Endothelial cell of umbilical vein (primary cell): ENCODE measurements at regions not wholly inside any gene's neighbourhood (a gene's known extent, or its start where the extent isn't known, plus 50 kb on each side); places are given as distances from the start of the nearest gene placed in this dataset.

Experiments
- BruUV-seq: library from RNA; stranded (reverse); fragments of 400-500 nt; replicated peaks from 2 replicates; lab custom pipeline; 2021; lab: Mats Ljungman, UMichigan
- CTCF ChIA-PET: fragments of 300-600, 350-600 bp; sonication (Branson Sonifier 250); formaldehyde crosslinking; loops from one replicate; lab custom pipeline; 2021; ENCODE audit warnings: antibody characterized with exemption, inconsistent platforms; lab: Charles Lee
- POLR2A ChIA-PET: fragments of 300-600, 350-600 bp; sonication (Branson Sonifier 250); formaldehyde crosslinking; loops from one replicate; lab custom pipeline; 2021; ENCODE audit warnings: antibody characterized with exemption, inconsistent platforms; lab: Charles Lee
- DNase-seq: peaks from one replicate; pipeline ENCODE4 v3.0.0-alpha.2; 2011; ENCODE audit warnings: low read depth, low spot score
- FAIRE-seq: peaks from 2 replicates; lab custom pipeline; 2011; peaks lifted over from hg19 to GRCh38; lab: Jason Lieb, UNC
- H2AFZ ChIP-seq: 2 replicates; pipeline ENCODE4 v1.6.0; 2012; ENCODE audit warnings: low read depth, low read length, control low read depth, inconsistent platforms
- H3K27ac ChIP-seq: 2 replicates; pipeline ENCODE4 v1.5.1; 2011; ENCODE audit warnings: low read depth, mild to moderate bottlenecking, control low read depth, low read length, moderate library complexity; ENCODE audit not compliant: insufficient read depth
- H3K27me3 ChIP-seq, 2 experiments: 2 replicates each; pipeline versions ENCODE4 v1.6.0 to v1.6.1; 2011; ENCODE audit warnings: low read length in 2 of 2, mixed read lengths in 1 of 2; ENCODE audit not compliant: control insufficient read depth in 2 of 2, insufficient read depth in 2 of 2
- H3K36me3 ChIP-seq, 2 experiments: 2 replicates in 1 of 2; 3 replicates in 1 of 2; pipeline ENCODE4 v1.5.1; 2011; ENCODE audit warnings: low read length in 2 of 2, mild to moderate bottlenecking in 1 of 2, moderate library complexity in 1 of 2; ENCODE audit not compliant: control insufficient read depth in 2 of 2, insufficient read depth in 2 of 2; ENCODE audit errors: extremely low read depth in 1 of 2
- H3K4me1 ChIP-seq: 3 replicates; pipeline ENCODE4 v1.5.1; 2011; ENCODE audit warnings: mild to moderate bottlenecking, low read length; ENCODE audit not compliant: control insufficient read depth, insufficient read depth; ENCODE audit errors: extremely low read depth
- H3K4me2 ChIP-seq: 2 replicates; pipeline ENCODE4 v1.6.1; 2011; ENCODE audit warnings: low read length, control low read depth, mixed read lengths; ENCODE audit not compliant: insufficient read depth
- H3K4me3 ChIP-seq, 3 experiments: fragments of 200-600 bp in 1 of 3; sonication (generic), shearing (Covaris generic) in 1 of 3; replicated peaks in 1 of 3; 2 replicates each; pipeline ENCODE4 v1.5.1; 2011 to 2016; ENCODE audit warnings: control low read depth in 3 of 3, low read length in 3 of 3, mild to moderate bottlenecking in 2 of 3, inconsistent platforms in 1 of 3, low read depth in 1 of 3, moderate library complexity in 1 of 3; ENCODE audit not compliant: insufficient read depth in 1 of 3
- H3K79me2 ChIP-seq: 2 replicates; pipeline ENCODE4 v1.6.0; 2012; ENCODE audit warnings: low read length, inconsistent platforms; ENCODE audit not compliant: control insufficient read depth, insufficient read depth
- H3K9ac ChIP-seq: replicated peaks from 2 replicates; pipeline ENCODE3; 2011; ENCODE audit warnings: low read length, control low read depth; ENCODE audit not compliant: insufficient read depth; ENCODE audit errors: extremely low read depth
- H3K9me1 ChIP-seq: replicated peaks from 3 replicates; pipeline ENCODE4 v1.6.0; 2011; ENCODE audit warnings: mild to moderate bottlenecking, low read length; ENCODE audit not compliant: control insufficient read depth, insufficient read depth; ENCODE audit errors: extremely low read depth
- H3K9me3 ChIP-seq: replicated peaks from 2 replicates; pipeline ENCODE4 v1.5.1; 2012; ENCODE audit warnings: low read length, inconsistent platforms; ENCODE audit not compliant: control insufficient read depth, insufficient read depth
- H4K20me1 ChIP-seq: replicated peaks from 2 replicates; pipeline ENCODE3; 2011; ENCODE audit warnings: mild to moderate bottlenecking, low read length; ENCODE audit not compliant: control insufficient read depth, insufficient read depth; ENCODE audit errors: extremely low read depth
- CTCF ChIP-seq, 2 donors: IDR thresholded peaks; 1 replicate in 1 of 2; 2 replicates in 1 of 2; pipeline ENCODE4 v1.5.1; 2011; ENCODE audit warnings: low read length in 2 of 2, mild to moderate bottlenecking in 2 of 2, moderate library complexity in 2 of 2, control low read depth in 1 of 2, inconsistent platforms in 1 of 2, low read depth in 1 of 2; ENCODE audit not compliant: insufficient read depth in 1 of 2; ENCODE audit errors: extremely low read depth in 1 of 2
- EZH2 ChIP-seq: IDR thresholded peaks from 2 replicates; pipeline ENCODE4 v1.6.1; 2012; ENCODE audit warnings: borderline replicate concordance, low read depth, mild to moderate bottlenecking, moderate library complexity, low read length, inconsistent platforms; ENCODE audit not compliant: severe bottlenecking
- FOS ChIP-seq: IDR thresholded peaks from 2 replicates; pipeline ENCODE4 v1.6.1; 2011; ENCODE audit warnings: mild to moderate bottlenecking, low read length, moderate library complexity, borderline replicate concordance; ENCODE audit not compliant: insufficient read depth
- GATA2 ChIP-seq: IDR thresholded peaks from 2 replicates; pipeline ENCODE4 v1.7.0; 2011; ENCODE audit warnings: low read depth, mild to moderate bottlenecking, moderate library complexity, mixed read lengths, low read length; ENCODE audit not compliant: insufficient read length, insufficient read depth
- JUN ChIP-seq: IDR thresholded peaks from 2 replicates; pipeline ENCODE4 v1.6.1; 2011; ENCODE audit warnings: borderline replicate concordance, low read depth; ENCODE audit not compliant: insufficient read length, insufficient read depth
- MAX ChIP-seq: IDR thresholded peaks from 2 replicates; pipeline ENCODE4 v1.6.1; 2011; ENCODE audit not compliant: insufficient read depth, insufficient read length
- MYC ChIP-seq: IDR thresholded peaks from one replicate; pipeline ENCODE4 v1.6.1; 2011; ENCODE audit warnings: mild to moderate bottlenecking, low read depth, low read length
- POLR2A ChIP-seq: IDR thresholded peaks from 2 replicates; pipeline ENCODE4 v1.6.1; 2012; ENCODE audit warnings: low read depth, mild to moderate bottlenecking, control low read depth, low read length
- POLR2AphosphoS5 ChIP-seq: IDR thresholded peaks from 2 replicates; pipeline ENCODE4 v1.6.1; 2012; ENCODE audit warnings: low read depth, mild to moderate bottlenecking, control low read depth, low read length, moderate library complexity; ENCODE audit not compliant: insufficient read depth
- dilution Hi-C: fragments of 300-500 bp; cut with MboI; formaldehyde crosslinking; loops from one replicate; pipeline ENCODE4 v1.15.0; 2019; ENCODE audit warnings: low sequenced_read_pairs; ENCODE audit not compliant: extremely low pct_ligation_motif_present
- intact Hi-C: fragments of 100-400 bp; cut with micrococcal nuclease; formaldehyde crosslinking; loops from one replicate; pipeline ENCODE4 v1.10.0; 2022

- TF ChIP-seq JUN: no peak
- no peak for TF ChIP-seq GATA2
- TF ChIP-seq MYC: no peak
- TF ChIP-seq MAX: no peak
- no peak for TF ChIP-seq CTCF (IDR thresholded peaks at IDR 0.05; ENCODE audit: extremely low read depth in 1 of 2, insufficient read depth in 1 of 2, low read depth in 1 of 2, low read length in 2 of 2)
- TF ChIP-seq POLR2A: no peak
- no peak for TF ChIP-seq POLR2AphosphoS5
- TF ChIP-seq FOS: no peak
- no peak for TF ChIP-seq EZH2
- Histone ChIP-seq H3K4me2 (no peak overlapping the region), H3K36me3 (no peaks in the 10 kb centered on the region), H2AFZ (no peak overlapping the region), H3K9ac (no peak overlapping the region), H3K27me3 (no peaks in the 10 kb centered on the region), H3K9me3 (no peaks in the 10 kb centered on the region), H4K20me1 (no peaks in the 10 kb centered on the region), H3K4me3 (no peak overlapping the region), H3K79me2 (no peaks in the 10 kb centered on the region), H3K9me1 (no peaks in the 10 kb centered on the region), H3K4me1 (no peaks in the 10 kb centered on the region), H3K27ac (no peak overlapping the region)
- intact Hi-C loops (no loop called here), dilution Hi-C loops (no loop called here)
- no TSS peak for BruUV-seq
- POLR2A ChIA-PET: no interaction called here
- CTCF ChIA-PET: no interaction called here
- no peak for DNase-seq
- no peak for FAIRE-seq
Measured at GRCh38 chrX:149198980-149199732, 305.9 kb downstream of the IDS start.
